ENCODE measurements at regions not wholly inside any gene's neighbourhood (a gene's known extent, or its start where the extent isn't known, plus 50 kb on each side); places are given as distances from the start of the nearest gene placed in this dataset.

DNA sequence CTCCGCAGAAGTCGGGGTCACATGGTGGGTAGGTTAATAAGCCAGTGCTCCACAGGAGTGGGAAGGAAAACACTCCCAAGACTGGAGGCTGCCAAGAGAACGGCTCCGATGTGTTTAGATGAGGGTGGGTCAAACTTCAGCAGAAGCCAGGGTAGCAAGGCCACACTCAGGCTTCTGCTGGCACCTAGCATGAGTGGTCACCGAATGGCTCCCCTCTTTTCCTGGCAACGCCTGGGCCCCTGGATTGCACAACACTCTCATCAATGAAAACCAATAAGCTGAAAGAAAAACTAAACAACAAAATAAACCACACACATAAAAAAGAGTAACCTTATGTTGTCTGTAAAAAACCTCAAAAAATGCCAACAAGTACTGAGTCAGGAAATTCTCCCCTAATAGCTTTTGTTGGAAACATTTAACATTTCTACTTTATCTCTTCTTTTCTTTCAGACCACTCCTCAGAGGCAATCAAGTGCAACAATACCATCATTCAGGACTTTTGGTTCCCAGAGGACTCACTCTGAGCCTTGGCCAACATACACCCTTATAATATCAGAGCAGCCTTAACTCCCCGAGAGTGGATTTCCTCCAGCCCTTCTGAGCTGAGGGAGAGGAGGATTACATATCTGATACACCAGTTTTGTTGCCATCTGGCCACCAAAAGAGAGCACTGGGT, 279.9 kb downstream of the ENC1 start:
- H3K4me3 ChIP-seq (ENCODE audit: low read depth, low read length) = no peak overlapping the region
- TF ChIP-seq, protein P1, sequence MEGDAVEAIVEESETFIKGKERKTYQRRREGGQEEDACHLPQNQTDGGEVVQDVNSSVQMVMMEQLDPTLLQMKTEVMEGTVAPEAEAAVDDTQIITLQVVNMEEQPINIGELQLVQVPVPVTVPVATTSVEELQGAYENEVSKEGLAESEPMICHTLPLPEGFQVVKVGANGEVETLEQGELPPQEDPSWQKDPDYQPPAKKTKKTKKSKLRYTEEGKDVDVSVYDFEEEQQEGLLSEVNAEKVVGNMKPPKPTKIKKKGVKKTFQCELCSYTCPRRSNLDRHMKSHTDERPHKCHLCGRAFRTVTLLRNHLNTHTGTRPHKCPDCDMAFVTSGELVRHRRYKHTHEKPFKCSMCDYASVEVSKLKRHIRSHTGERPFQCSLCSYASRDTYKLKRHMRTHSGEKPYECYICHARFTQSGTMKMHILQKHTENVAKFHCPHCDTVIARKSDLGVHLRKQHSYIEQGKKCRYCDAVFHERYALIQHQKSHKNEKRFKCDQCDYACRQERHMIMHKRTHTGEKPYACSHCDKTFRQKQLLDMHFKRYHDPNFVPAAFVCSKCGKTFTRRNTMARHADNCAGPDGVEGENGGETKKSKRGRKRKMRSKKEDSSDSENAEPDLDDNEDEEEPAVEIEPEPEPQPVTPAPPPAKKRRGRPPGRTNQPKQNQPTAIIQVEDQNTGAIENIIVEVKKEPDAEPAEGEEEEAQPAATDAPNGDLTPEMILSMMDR (IDR thresholded peaks at IDR 0.05; ENCODE audit: insufficient read depth, low read length, poor library complexity, severe bottlenecking) = no peak
- H3K36me3 ChIP-seq (ENCODE audit: control insufficient read depth, insufficient read depth, low read length) = no peaks in the 10 kb centered on the region
- H3K27me3 ChIP-seq (ENCODE audit: control insufficient read depth, insufficient read depth, low read length) = no peaks in the 10 kb centered on the region
- DNase-seq (ENCODE audit: low read depth) = no peak

DNA sequence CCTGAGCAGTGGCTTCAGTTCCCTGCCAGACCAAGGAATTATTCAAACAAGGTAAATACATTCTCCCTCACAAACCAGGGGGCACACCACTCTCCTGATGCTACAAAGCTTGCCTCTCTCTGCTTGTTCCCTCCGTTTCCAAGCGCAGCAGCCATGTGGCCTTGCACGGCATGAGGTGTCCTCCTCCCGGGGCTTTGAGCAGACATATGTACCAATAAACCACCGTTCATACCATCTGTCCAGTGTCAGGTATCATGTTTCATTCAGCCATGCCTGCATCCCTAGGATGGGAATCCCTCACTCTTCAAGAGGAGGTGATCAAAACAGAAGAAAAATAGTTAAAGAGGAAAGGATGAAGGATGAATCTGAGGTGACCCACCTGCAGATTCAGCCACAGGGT, 282.7 kb downstream of the ENC1 start:
- H3K4me3 ChIP-seq (ENCODE audit: low read depth, low read length) = no peak overlapping the region
- no peaks in the 10 kb centered on the region for H3K36me3 ChIP-seq (ENCODE audit: control insufficient read depth, insufficient read depth, low read length)
- H3K27me3 ChIP-seq (ENCODE audit: control insufficient read depth, insufficient read depth, low read length) = no peaks in the 10 kb centered on the region
- DNase-seq (ENCODE audit: low read depth) = no peak
- TF ChIP-seq, protein P1 (IDR thresholded peaks at IDR 0.05; ENCODE audit: insufficient read depth, low read length, poor library complexity, severe bottlenecking) = no peak

DNA sequence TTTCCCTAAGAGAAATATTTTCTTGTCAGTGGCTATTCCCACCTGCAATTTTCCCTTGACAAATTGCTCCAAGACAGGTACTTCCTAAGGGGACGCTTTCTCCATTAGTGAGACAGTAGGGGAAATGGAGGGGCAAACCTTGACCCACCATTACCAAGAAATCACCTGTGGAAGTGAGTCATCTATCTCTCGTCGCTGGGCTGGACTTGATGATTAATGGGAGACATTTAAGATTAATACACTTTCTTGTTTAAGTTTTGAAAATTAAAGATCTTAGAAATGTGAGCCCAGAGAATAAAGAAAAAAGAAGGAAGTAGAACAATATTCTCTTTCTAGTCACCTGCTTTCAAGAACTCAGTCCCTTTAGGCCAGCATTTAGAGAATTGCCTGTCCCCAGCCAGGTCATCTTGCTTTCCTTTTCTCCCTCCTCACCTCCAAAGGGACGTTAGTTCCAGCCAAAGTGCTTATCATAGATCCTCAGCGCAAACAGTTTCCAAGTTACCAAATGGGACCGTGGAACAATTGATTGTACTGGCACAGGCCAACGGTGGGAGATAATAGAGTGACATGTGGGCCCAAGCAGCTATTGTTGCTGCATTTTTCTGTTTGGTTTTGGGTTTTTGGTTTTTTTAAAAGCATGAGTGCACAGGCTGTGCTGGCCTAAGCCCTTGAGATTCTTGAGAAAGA, 284.4 kb downstream of the ENC1 start:
- H3K36me3 ChIP-seq (ENCODE audit: control insufficient read depth, insufficient read depth, low read length) = no peaks in the 10 kb centered on the region
- DNase-seq (ENCODE audit: low read depth) = no peak
- TF ChIP-seq, protein P1 (IDR thresholded peaks at IDR 0.05; ENCODE audit: insufficient read depth, low read length, poor library complexity, severe bottlenecking) = no peak
- H3K4me3 ChIP-seq (ENCODE audit: low read depth, low read length) = no peak overlapping the region
- no peaks in the 10 kb centered on the region for H3K27me3 ChIP-seq (ENCODE audit: control insufficient read depth, insufficient read depth, low read length)

DNA sequence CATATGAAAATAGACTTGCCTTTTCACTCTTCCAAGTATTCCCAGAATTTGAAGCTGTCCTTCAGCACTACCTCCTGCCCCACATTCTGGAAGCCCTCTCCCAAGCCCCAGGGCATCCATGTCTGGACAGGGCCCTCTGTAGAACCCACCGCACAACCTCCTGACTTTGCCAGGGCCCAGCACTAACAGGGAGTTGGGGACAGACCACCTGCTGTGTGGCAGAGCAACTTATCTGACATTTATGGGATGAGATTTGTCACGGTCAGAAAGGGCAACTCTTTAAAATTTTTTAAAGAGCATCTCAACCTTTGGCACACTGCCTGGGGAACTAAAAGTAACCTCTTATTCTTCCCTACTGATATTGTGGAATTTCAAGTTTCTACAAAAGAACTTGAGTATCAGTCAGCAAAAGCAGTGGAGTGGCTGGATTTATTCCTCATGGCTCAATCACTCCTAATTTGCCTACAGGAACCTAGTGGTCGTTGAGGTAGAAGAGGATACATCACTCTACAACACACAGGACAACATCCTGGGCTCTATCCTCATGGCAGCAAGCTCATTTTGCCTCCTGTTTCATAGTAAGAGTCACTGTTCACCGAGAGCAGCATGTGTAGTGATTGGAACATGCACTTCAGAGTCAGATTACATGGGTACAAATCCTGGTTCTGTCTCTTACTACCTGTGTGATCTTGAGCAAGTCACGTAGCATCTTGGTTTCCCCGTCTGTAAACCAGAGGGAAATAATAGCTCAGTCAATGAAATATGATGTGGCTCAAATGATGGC, 285.3 kb downstream of the ENC1 start:
- TF ChIP-seq, protein P1 (IDR thresholded peaks at IDR 0.05; ENCODE audit: insufficient read depth, low read length, poor library complexity, severe bottlenecking) = no peak
- no peak overlapping the region for H3K4me3 ChIP-seq (ENCODE audit: low read depth, low read length)
- no peaks in the 10 kb centered on the region for H3K36me3 ChIP-seq (ENCODE audit: control insufficient read depth, insufficient read depth, low read length)
- no peak for DNase-seq (ENCODE audit: low read depth)
- no peaks in the 10 kb centered on the region for H3K27me3 ChIP-seq (ENCODE audit: control insufficient read depth, insufficient read depth, low read length)

DNA sequence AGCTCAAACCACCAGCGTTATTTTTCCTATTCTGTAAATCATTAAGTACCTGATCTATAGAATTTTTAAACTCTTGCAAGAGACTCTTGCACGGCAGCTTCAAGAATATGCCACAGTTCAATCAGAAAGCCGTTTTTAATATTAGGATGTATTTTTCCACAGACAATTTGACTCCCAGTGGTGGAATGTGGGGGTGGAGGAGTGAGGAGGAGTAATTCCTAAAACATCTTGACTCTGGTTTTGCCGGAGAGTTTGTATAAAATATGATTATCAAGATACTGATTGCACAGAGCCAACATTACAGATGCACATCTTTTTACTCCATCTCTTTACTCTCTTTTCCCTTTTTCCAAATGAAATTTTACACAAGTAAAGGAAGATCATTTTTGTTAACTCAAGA, 288.3 kb downstream of the ENC1 start:
- no peaks in the 10 kb centered on the region for H3K27me3 ChIP-seq (ENCODE audit: control insufficient read depth, insufficient read depth, low read length)
- H3K4me3 ChIP-seq (ENCODE audit: low read depth, low read length) = no peak overlapping the region
- DNase-seq (ENCODE audit: low read depth) = no peak
- TF ChIP-seq, protein P1 (IDR thresholded peaks at IDR 0.05; ENCODE audit: insufficient read depth, low read length, poor library complexity, severe bottlenecking) = no peak
- H3K36me3 ChIP-seq (ENCODE audit: control insufficient read depth, insufficient read depth, low read length) = no peaks in the 10 kb centered on the region
